AG04450 (cell line): ENCODE measurements at regions not wholly inside any gene's neighbourhood (a gene's known extent, or its start where the extent isn't known, plus 50 kb on each side); places are given as distances from the start of the nearest gene placed in this dataset.
A peak's percentile ranks its signal among the peaks of the same experiment; 100 is the strongest.

Experiments
- CTCF ChIA-PET: fragments of 300-600, 350-600 bp; formaldehyde crosslinking; extraction: SDS; loops from one replicate; lab custom pipeline; 2022; ENCODE audit warnings: antibody characterized with exemption, inconsistent platforms; lab: Charles Lee
- POLR2A ChIA-PET: fragments of 350-600 bp; formaldehyde crosslinking; extraction: SDS; loops from one replicate; lab custom pipeline; 2021; ENCODE audit warnings: antibody characterized with exemption, inconsistent platforms; lab: Yijun Ruan, JAX
- DNase-seq: peaks from one replicate; pipeline ENCODE4 v3.0.0-alpha.2; 2011; ENCODE audit warnings: low read depth, low spot score
- H3K27ac ChIP-seq: one replicate; pipeline ENCODE4 v1.5.1; 2012; ENCODE audit warnings: low read depth, low read length, control low read depth
- H3K27me3 ChIP-seq: one replicate; pipeline ENCODE4 v1.6.0; 2012; ENCODE audit warnings: low read length; ENCODE audit not compliant: control insufficient read depth, insufficient read depth
- H3K4me3 ChIP-seq: 2 replicates; pipeline ENCODE4 v1.5.1; 2011; ENCODE audit warnings: mild to moderate bottlenecking, low read depth, low read length, control low read depth
- H3K9me3 ChIP-seq: 2 replicates; pipeline ENCODE4 v1.5.1; 2012; ENCODE audit warnings: low read length; ENCODE audit not compliant: control insufficient read depth, insufficient read depth
- CTCF ChIP-seq: IDR thresholded peaks from 2 replicates; pipeline ENCODE4 v1.5.1; 2011; ENCODE audit warnings: low read depth, low read length, control low read depth, inconsistent platforms

DNA sequence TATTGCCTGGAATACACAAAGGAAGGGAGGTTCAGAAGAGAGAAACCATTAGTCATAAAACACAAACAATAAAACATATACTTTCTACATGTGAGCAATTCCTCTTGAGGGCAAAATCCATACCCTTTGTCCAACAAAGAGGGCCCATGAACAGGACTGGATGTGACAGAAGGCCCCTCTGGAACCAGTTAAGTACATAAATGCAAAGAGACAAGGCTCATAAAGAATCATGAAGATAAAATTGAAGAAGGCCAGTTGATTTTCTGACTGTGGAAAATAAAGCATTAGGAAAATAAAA is 58.3 kb upstream of the CPOX start:
- Histone ChIP-seq H3K4me3 (no peak overlapping the region), H3K9me3 (no peaks in the 10 kb centered on the region), H3K27me3 (no peaks in the 10 kb centered on the region), H3K27ac (no peak overlapping the region)
- ChIA-PET CTCF (no interaction called here), POLR2A (no interaction called here)
- no peak for TF ChIP-seq CTCF
- DNase-seq, result no peak

DNA sequence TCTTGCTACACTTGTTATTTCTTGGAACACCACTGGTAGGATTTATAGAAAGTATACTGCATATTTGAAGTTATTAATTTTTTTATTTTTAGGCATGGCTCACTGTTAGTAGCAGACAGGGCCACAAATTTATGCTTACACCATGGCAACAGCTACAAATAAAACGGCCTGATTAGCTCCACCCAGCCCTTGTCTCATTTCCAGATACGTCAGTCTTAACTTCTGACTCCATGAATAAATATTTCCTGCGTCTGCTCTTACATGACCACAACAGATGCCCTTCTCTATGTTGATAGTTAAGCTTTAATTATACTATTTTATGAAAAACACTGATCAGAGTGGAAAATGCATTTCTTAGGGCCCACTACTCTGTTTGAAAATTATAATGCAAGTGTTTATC is 62.3 kb upstream of the CPOX start:
- ChIA-PET CTCF (no interaction called here), POLR2A (no interaction called here)
- Histone ChIP-seq H3K27ac (no peak overlapping the region), H3K27me3 (peaks cover 3% of the 10 kb centered on the region), H3K9me3 (no peaks in the 10 kb centered on the region; the same call in 1 of the 2 replicates), H3K4me3 (no peak overlapping the region)
- no peak for TF ChIP-seq CTCF
- DNase-seq, result no peak

DNA sequence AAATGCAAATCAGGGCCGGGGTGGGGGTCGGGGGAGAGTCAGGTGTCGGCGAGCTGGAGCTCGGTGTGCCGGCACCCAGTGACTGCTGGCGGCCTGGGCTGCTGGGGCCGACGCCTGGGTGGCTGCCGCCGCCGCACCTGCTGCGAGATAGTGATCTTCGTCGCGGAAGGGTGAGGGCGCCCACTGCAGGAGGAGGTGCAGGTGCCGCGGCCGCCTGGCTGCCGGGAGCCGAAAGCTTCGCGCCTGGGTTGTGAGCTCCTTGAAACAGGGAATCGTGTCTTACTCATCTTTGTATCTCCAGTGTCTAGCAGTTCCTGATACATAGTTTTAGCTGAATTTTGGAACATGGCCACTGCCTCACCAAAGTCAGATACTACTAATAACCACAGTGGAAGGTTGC is 64.0 kb upstream of the CPOX start:
- Histone ChIP-seq H3K27me3 (peaks cover 3% of the 10 kb centered on the region), H3K9me3 (no peaks in the 10 kb centered on the region; the same call in 1 of the 2 replicates), H3K27ac (no peak overlapping the region), H3K4me3 (no peak overlapping the region; the same call in 1 of the 2 replicates)
- CTCF ChIA-PET, result interaction anchor here (0.7 to 2.0 kb wide), 7 partner anchors 8 to 96 kb away, joined by 3 to 7 read pairs (median 4); no protein-coding TSS in a partner anchor
- TF ChIP-seq CTCF, result peak; percentile 22
- DNase-seq, result no peak
- POLR2A ChIA-PET, result no interaction called here

- Histone ChIP-seq H3K4me3 (no peak overlapping the region), H3K9me3 (no peaks in the 10 kb centered on the region), H3K27me3 (peaks cover 2% of the 10 kb centered on the region), H3K27ac (no peak overlapping the region)
- TF ChIP-seq CTCF, result no peak
- POLR2A ChIA-PET, result no interaction called here
- no peak for DNase-seq
- CTCF ChIA-PET, result no interaction called here
Measured at GRCh38 chr3:98662699-98663098, 69.3 kb upstream of the CPOX start.

DNA sequence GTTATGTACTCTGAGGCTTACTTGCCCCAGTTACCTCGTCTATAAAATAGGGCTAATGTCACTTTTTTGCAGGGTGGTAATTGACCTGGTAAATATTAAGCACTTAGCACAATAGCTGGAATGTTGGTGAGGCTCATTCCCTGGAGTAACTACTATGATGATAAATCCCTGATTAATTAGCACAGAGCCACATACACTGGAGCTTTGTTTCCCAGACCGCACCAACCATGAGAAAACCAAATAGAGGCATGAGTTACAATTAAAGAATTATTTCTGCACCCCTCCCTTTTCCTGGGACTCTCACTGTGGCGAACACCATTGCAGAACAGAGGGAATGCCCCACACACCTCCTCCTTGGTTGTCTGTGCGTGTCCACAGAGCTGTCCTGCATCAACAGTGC is 76.6 kb upstream of the CPOX start:
- Histone ChIP-seq H3K27me3 (no peaks in the 10 kb centered on the region), H3K4me3 (no peak overlapping the region), H3K9me3 (no peaks in the 10 kb centered on the region), H3K27ac (no peak overlapping the region)
- TF ChIP-seq CTCF, result no peak
- ChIA-PET POLR2A (no interaction called here), CTCF (no interaction called here)
- no peak for DNase-seq
